ENCODE measurements at regions not wholly inside any gene's neighbourhood (a gene's known extent, or its start where the extent isn't known, plus 50 kb on each side); places are given as distances from the start of the nearest gene placed in this dataset.

- TF ChIP-seq CTCF (IDR thresholded peaks at IDR 0.05) (no peak), POLR2AphosphoS5 (IDR thresholded peaks at IDR 0.05) (no peak)
Observed at GRCh38 chr5:136736021-136736420, 370.7 kb upstream of the TRPC7 start.

Data from prostate gland (tissue), 2 donors.